ENCODE measurements at regions not wholly inside any gene's neighbourhood (a gene's known extent, or its start where the extent isn't known, plus 50 kb on each side); places are given as distances from the start of the nearest gene placed in this dataset.
"Not testable (repeated sequence)": the region's sequence is repeated elsewhere in the genome, so short reads cannot be mapped to it uniquely, and the experiment has no call there.

GRCh38 chr6:120272038-120272437 lies 922.5 kb upstream of the MAN1A1 start:
- Mint-ChIP-seq H3K4me1 (no peaks in the 10 kb centered on the region), H3K4me3 (no peak overlapping the region), H3K27ac (no peak overlapping the region), H3K36me3 (ENCODE audit: insufficient read depth in 1 of 3, low read depth in 3 of 3) (peaks cover 0 to 19% (median 8%) of the 10 kb centered on the region in 3 experiments; a peak in 5 of 7 replicates), H3K9me3 (peaks cover 14 to 28% of the 10 kb centered on the region in 2 experiments), H3K27me3 (ENCODE audit: low read depth) (no peaks in the 10 kb centered on the region)
- Histone ChIP-seq H3K23ac (ENCODE audit: insufficient read length, low read depth, low read length) (no peak overlapping the region), H3K4me1 (ENCODE audit: insufficient read depth, low read length) (no peaks in the 10 kb centered on the region), H2BK120ac (ENCODE audit: low read depth, low read length, poor library complexity, severe bottlenecking) (no peak overlapping the region), H3K4ac (ENCODE audit: low read depth, low read length) (no peak overlapping the region), H3K27me3 (ENCODE audit: insufficient read depth, low read length) (no peaks in the 10 kb centered on the region), H3K4me2 (ENCODE audit: insufficient read depth, insufficient read length, low read length) (no peak overlapping the region), H3K79me2 (ENCODE audit: insufficient read depth, low read length) (no peaks in the 10 kb centered on the region), H3K27ac (ENCODE audit: insufficient read length, low read depth, low read length) (no peak overlapping the region), H2BK5ac (ENCODE audit: insufficient read length, low read length) (no peak overlapping the region), H3K23me2 (ENCODE audit: insufficient read length, low read depth, low read length, poor library complexity, severe bottlenecking) (no peaks in the 10 kb centered on the region), H2BK20ac (ENCODE audit: low read depth, low read length, poor library complexity, severe bottlenecking) (no peak overlapping the region), H3T11ph (ENCODE audit: low read length) (no peak overlapping the region), H3K79me1 (ENCODE audit: insufficient read depth, low read depth, low read length, poor library complexity, severe bottlenecking) (no peaks in the 10 kb centered on the region), H2BK15ac (ENCODE audit: low read depth, low read length) (no peak overlapping the region), H3K56ac (ENCODE audit: insufficient read length, low read depth, low read length) (no peak overlapping the region), H4K91ac (ENCODE audit: insufficient read length, low read depth, low read length) (no peak overlapping the region), H3K18ac (ENCODE audit: insufficient read length, low read depth, low read length) (no peak overlapping the region), H3K14ac (ENCODE audit: insufficient read depth, low read length) (no peak overlapping the region), H3K9me3 (ENCODE audit: control insufficient read depth, low read depth, low read length) (peaks cover 5% of the 10 kb centered on the region), H4K20me1 (ENCODE audit: control insufficient read depth, insufficient read depth, insufficient read length) (no peaks in the 10 kb centered on the region), H4K5ac (ENCODE audit: insufficient read length, low read depth, low read length) (no peak overlapping the region), H4K8ac (replicated peaks; ENCODE audit: insufficient read length, low read depth, low read length) (no peak overlapping the region), H2BK12ac (ENCODE audit: insufficient read length, low read depth, low read length) (no peak overlapping the region), H2AFZ (ENCODE audit: low read length) (no peak overlapping the region), H3K9ac (ENCODE audit: extremely low read depth, insufficient read length, low read length) (no peak overlapping the region), H2AK5ac (ENCODE audit: insufficient read length, low read length) (no peak overlapping the region)
- no peak for DNase-seq
- TF ChIP-seq CTCF (conservative IDR thresholded peaks at IDR 0.05) = no peak

GRCh38 chr6:120268256-120268655 lies 918.7 kb upstream of the MAN1A1 start:
- not testable (repeated sequence) for H2BK15ac ChIP-seq (ENCODE audit: low read depth, low read length); H3K79me1 ChIP-seq (ENCODE audit: insufficient read depth, low read depth, low read length, poor library complexity, severe bottlenecking); H3K27me3 Mint-ChIP-seq (ENCODE audit: low read depth); H3T11ph ChIP-seq (ENCODE audit: low read length); H3K4ac ChIP-seq (ENCODE audit: low read depth, low read length); H3K23me2 ChIP-seq (ENCODE audit: insufficient read length, low read depth, low read length, poor library complexity, severe bottlenecking); H3K4me1 Mint-ChIP-seq; H3K9me3 ChIP-seq (ENCODE audit: control insufficient read depth, low read depth, low read length); H3K79me2 ChIP-seq (ENCODE audit: insufficient read depth, low read length); H4K91ac ChIP-seq (ENCODE audit: insufficient read length, low read depth, low read length); H3K23ac ChIP-seq (ENCODE audit: insufficient read length, low read depth, low read length); H2BK5ac ChIP-seq (ENCODE audit: insufficient read length, low read length); H3K27ac Mint-ChIP-seq; H4K5ac ChIP-seq (ENCODE audit: insufficient read length, low read depth, low read length); H2BK20ac ChIP-seq (ENCODE audit: low read depth, low read length, poor library complexity, severe bottlenecking); DNase-seq; H3K56ac ChIP-seq (ENCODE audit: insufficient read length, low read depth, low read length); H2AFZ ChIP-seq (ENCODE audit: low read length); H3K4me3 Mint-ChIP-seq; H4K20me1 ChIP-seq (ENCODE audit: control insufficient read depth, insufficient read depth, insufficient read length); H3K14ac ChIP-seq (ENCODE audit: insufficient read depth, low read length); H4K8ac ChIP-seq (replicated peaks; ENCODE audit: insufficient read length, low read depth, low read length); H3K27me3 ChIP-seq (ENCODE audit: insufficient read depth, low read length); H3K4me1 ChIP-seq (ENCODE audit: insufficient read depth, low read length); H2AK5ac ChIP-seq (ENCODE audit: insufficient read length, low read length); H3K9ac ChIP-seq (ENCODE audit: extremely low read depth, insufficient read length, low read length); H3K18ac ChIP-seq (ENCODE audit: insufficient read length, low read depth, low read length); H3K4me2 ChIP-seq (ENCODE audit: insufficient read depth, insufficient read length, low read length); H2BK12ac ChIP-seq (ENCODE audit: insufficient read length, low read depth, low read length); H3K27ac ChIP-seq (ENCODE audit: insufficient read length, low read depth, low read length); H2BK120ac ChIP-seq (ENCODE audit: low read depth, low read length, poor library complexity, severe bottlenecking)
- peaks cover 0 to 19% (median 8%) of the 10 kb centered on the region in 3 experiments; a peak in 5 of 7 replicates for H3K36me3 Mint-ChIP-seq (ENCODE audit: insufficient read depth in 1 of 3, low read depth in 3 of 3)
- no CpG with 5 or more reads among the region's 9 CpGs for WGBS (ENCODE audit: extremely low coverage, insufficient read length, low lambda C conversion rate)
- peaks cover 16 to 31% of the 10 kb centered on the region in 2 experiments for H3K9me3 Mint-ChIP-seq

All from H9 (cell line).